ENCODE measurements at regions not wholly inside any gene's neighbourhood (a gene's known extent, or its start where the extent isn't known, plus 50 kb on each side); places are given as distances from the start of the nearest gene placed in this dataset.
A peak's percentile ranks its signal among the peaks of the same experiment; 100 is the strongest.

- DNase-seq (ENCODE audit: low read depth, low spot score) (no peak), FAIRE-seq (no peak)
- Histone ChIP-seq H3K9me3 (ENCODE audit: control insufficient read depth, low read depth, low read length) (no peaks in the 10 kb centered on the region), H2AFZ (ENCODE audit: control insufficient read depth, low read length) (no peak overlapping the region), H3K4me1 (ENCODE audit: control insufficient read depth, extremely low read depth, insufficient read depth, low read length) (no peaks in the 10 kb centered on the region), H3K79me2 (ENCODE audit: control insufficient read depth, insufficient read depth, low read length) (no peaks in the 10 kb centered on the region), H3K9ac (ENCODE audit: control insufficient read depth, extremely low read depth, insufficient read depth, low read length) (no peak overlapping the region), H4K20me1 (ENCODE audit: control insufficient read depth, extremely low read depth, insufficient read depth, low read length) (no peaks in the 10 kb centered on the region), H3K9me1 (ENCODE audit: control insufficient read depth, extremely low read depth, insufficient read depth, low read length) (no peaks in the 10 kb centered on the region), H3K27me3 (ENCODE audit: control insufficient read depth, extremely low read depth, insufficient read depth, low read length) (no peaks in the 10 kb centered on the region), H3K4me2 (ENCODE audit: control insufficient read depth, extremely low read depth, insufficient read depth, low read depth, low read length) (no peak overlapping the region), H3K4me3 (ENCODE audit: control insufficient read depth in 2 of 3, extremely low read depth in 1 of 3, insufficient read depth in 2 of 3, low read depth in 1 of 3, low read length in 3 of 3) (no peak overlapping the region), H3K36me3 (ENCODE audit: control insufficient read depth in 2 of 2, extremely low read depth in 1 of 2, insufficient read depth in 2 of 2, low read length in 2 of 2) (no peaks in the 10 kb centered on the region), H3K27ac (ENCODE audit: control insufficient read depth, insufficient read depth, low read length) (no peak overlapping the region)
- no peak for TF ChIP-seq EZH2 (IDR thresholded peaks at IDR 0.05; ENCODE audit: low read length)
- no peak for TF ChIP-seq CTCF (optimal IDR thresholded peaks at IDR 0.05 in 1 of 3, IDR thresholded peaks at IDR 0.05 in 1 of 3, conservative IDR thresholded peaks at IDR 0.05 in 1 of 3; ENCODE audit: extremely low read depth in 1 of 3, insufficient read depth in 2 of 3, low read length in 3 of 3)
- dilution Hi-C loops (cut with MboI; ENCODE audit: extremely low pct_ligation_motif_present, low sequenced_read_pairs), result no loop called here
Measured at GRCh38 chr1:221172841-221173240, 293.6 kb downstream of the HLX start.

GRCh38 chr1:221174330-221174993 lies 295.2 kb downstream of the HLX start:
- Histone ChIP-seq H3K4me2 (ENCODE audit: control insufficient read depth, extremely low read depth, insufficient read depth, low read depth, low read length) (no peak overlapping the region), H2AFZ (ENCODE audit: control insufficient read depth, low read length) (no peak overlapping the region), H4K20me1 (ENCODE audit: control insufficient read depth, extremely low read depth, insufficient read depth, low read length) (no peaks in the 10 kb centered on the region), H3K9me1 (ENCODE audit: control insufficient read depth, extremely low read depth, insufficient read depth, low read length) (no peaks in the 10 kb centered on the region), H3K27ac (ENCODE audit: control insufficient read depth, insufficient read depth, low read length) (no peak overlapping the region), H3K9ac (ENCODE audit: control insufficient read depth, extremely low read depth, insufficient read depth, low read length) (no peak overlapping the region), H3K79me2 (ENCODE audit: control insufficient read depth, insufficient read depth, low read length) (no peaks in the 10 kb centered on the region), H3K36me3 (ENCODE audit: control insufficient read depth in 2 of 2, extremely low read depth in 1 of 2, insufficient read depth in 2 of 2, low read length in 2 of 2) (no peaks in the 10 kb centered on the region), H3K9me3 (ENCODE audit: control insufficient read depth, low read depth, low read length) (no peaks in the 10 kb centered on the region), H3K4me3 (ENCODE audit: control insufficient read depth in 2 of 3, extremely low read depth in 1 of 3, insufficient read depth in 2 of 3, low read depth in 1 of 3, low read length in 3 of 3) (no peak overlapping the region), H3K4me1 (ENCODE audit: control insufficient read depth, extremely low read depth, insufficient read depth, low read length) (no peaks in the 10 kb centered on the region), H3K27me3 (ENCODE audit: control insufficient read depth, extremely low read depth, insufficient read depth, low read length) (no peaks in the 10 kb centered on the region)
- TF ChIP-seq CTCF (optimal IDR thresholded peaks at IDR 0.05 in 1 of 3, IDR thresholded peaks at IDR 0.05 in 1 of 3, conservative IDR thresholded peaks at IDR 0.05 in 1 of 3; ENCODE audit: extremely low read depth in 1 of 3, insufficient read depth in 2 of 3, low read length in 3 of 3) (peak in 2 of 3 experiments; percentile 2 to 33), EZH2 (IDR thresholded peaks at IDR 0.05; ENCODE audit: low read length) (no peak)
- no peak for DNase-seq (ENCODE audit: low read depth, low spot score)
- dilution Hi-C loops (cut with MboI; ENCODE audit: extremely low pct_ligation_motif_present, low sequenced_read_pairs), result no loop called here
- no peak for FAIRE-seq
